RKO (cell line): ENCODE measurements at regions not wholly inside any gene's neighbourhood (a gene's known extent, or its start where the extent isn't known, plus 50 kb on each side); places are given as distances from the start of the nearest gene placed in this dataset.

Source experiments
- DNase-seq: peaks from one replicate; pipeline ENCODE4 v3.0.0-alpha.2; 2016; ENCODE audit warnings: low spot score

GRCh38 chr13:106799781-106800335 is 231.9 kb upstream of the ARGLU1 start:
- no peak for DNase-seq

GRCh38 chr13:106797081-106797640 is 229.2 kb upstream of the ARGLU1 start:
- DNase-seq: no peak

GRCh38 chr13:106796280-106797047 is 228.5 kb upstream of the ARGLU1 start:
- no peak for DNase-seq

- DNase-seq: no peak
These were observed 227.9 kb upstream of the ARGLU1 start for GRCh38 chr13:106795847-106796246.

- no peak for DNase-seq
These were observed 226.2 kb upstream of the ARGLU1 start for GRCh38 chr13:106794117-106794516.

- no peak for DNase-seq
These were observed 222.0 kb upstream of the ARGLU1 start for GRCh38 chr13:106789911-106790310.

GRCh38 chr13:106786006-106786563 is 218.1 kb upstream of the ARGLU1 start:
- no peak for DNase-seq

GRCh38 chr13:106774621-106775020 is 206.7 kb upstream of the ARGLU1 start:
- no peak for DNase-seq

GRCh38 chr13:106772006-106772601 is 204.2 kb upstream of the ARGLU1 start:
- no peak for DNase-seq

- DNase-seq: no peak
These were observed 201.1 kb upstream of the ARGLU1 start for GRCh38 chr13:106768991-106769390.

- DNase-seq: no peak
These were observed 194.8 kb upstream of the ARGLU1 start for GRCh38 chr13:106762708-106763107.

GRCh38 chr13:106756446-106756845 is 188.5 kb upstream of the ARGLU1 start:
- no peak for DNase-seq

- DNase-seq: no peak
These were observed 187.6 kb upstream of the ARGLU1 start for GRCh38 chr13:106755542-106755941.

GRCh38 chr13:106753251-106753650 is 185.3 kb upstream of the ARGLU1 start:
- DNase-seq: no peak

GRCh38 chr13:106752584-106753170 is 184.7 kb upstream of the ARGLU1 start:
- no peak for DNase-seq

GRCh38 chr13:106748785-106749184 is 180.8 kb upstream of the ARGLU1 start:
- DNase-seq: no peak

- DNase-seq: no peak
These were observed 176.6 kb upstream of the ARGLU1 start for GRCh38 chr13:106744516-106744915.

GRCh38 chr13:106738186-106738678 is 170.3 kb upstream of the ARGLU1 start:
- no peak for DNase-seq

- no peak for DNase-seq
These were observed 169.0 kb upstream of the ARGLU1 start for GRCh38 chr13:106736941-106737340.

GRCh38 chr13:106734198-106734597 is 166.3 kb upstream of the ARGLU1 start:
- DNase-seq: no peak

GRCh38 chr13:106723036-106723435 is 155.1 kb upstream of the ARGLU1 start:
- no peak for DNase-seq

- DNase-seq: no peak
These were observed 154.7 kb upstream of the ARGLU1 start for GRCh38 chr13:106722620-106723019.
